ENCODE measurements at regions not wholly inside any gene's neighbourhood (a gene's known extent, or its start where the extent isn't known, plus 50 kb on each side); places are given as distances from the start of the nearest gene placed in this dataset.
A peak's percentile ranks its signal among the peaks of the same experiment; 100 is the strongest.

DNA sequence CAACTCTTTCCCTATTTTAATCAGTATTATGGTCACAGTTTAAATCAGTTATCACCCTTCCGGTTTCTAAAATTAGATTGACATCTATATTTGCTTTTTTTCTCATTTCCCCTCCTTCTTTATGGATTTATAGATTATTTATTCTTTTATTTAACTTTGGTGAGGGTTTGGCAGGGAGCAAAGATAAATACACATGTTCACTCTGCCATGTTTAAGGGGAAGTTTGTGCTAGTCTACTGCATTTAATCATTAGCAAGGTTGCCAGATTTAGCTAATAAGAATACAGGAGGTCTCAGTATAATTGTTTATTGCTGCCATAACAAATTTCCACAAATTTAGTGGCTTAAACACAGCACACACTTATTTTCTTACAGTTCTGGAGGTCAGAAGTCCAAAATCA lies 204.0 kb upstream of the BTG1 start:
- DNase-seq: no peak

DNA sequence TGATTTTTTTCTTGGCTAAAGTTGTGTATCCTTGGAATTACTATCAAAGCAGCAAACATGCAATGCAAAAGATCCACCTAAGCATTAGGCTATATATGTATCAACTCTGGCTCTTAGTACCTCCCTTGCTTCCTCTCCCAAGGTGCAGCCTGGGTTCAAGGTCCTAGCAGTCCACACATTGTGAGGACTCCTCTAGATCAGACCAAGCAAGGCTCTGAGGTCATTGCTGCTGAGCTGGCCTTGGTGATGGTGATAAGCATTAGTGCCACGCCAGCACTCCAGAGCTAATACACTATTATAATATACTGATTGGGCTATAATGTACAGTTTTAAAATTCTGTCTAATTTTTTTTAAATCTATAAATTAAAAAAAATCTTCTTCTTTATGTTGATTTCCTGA lies 196.9 kb upstream of the BTG1 start:
- no peak for DNase-seq

DNA sequence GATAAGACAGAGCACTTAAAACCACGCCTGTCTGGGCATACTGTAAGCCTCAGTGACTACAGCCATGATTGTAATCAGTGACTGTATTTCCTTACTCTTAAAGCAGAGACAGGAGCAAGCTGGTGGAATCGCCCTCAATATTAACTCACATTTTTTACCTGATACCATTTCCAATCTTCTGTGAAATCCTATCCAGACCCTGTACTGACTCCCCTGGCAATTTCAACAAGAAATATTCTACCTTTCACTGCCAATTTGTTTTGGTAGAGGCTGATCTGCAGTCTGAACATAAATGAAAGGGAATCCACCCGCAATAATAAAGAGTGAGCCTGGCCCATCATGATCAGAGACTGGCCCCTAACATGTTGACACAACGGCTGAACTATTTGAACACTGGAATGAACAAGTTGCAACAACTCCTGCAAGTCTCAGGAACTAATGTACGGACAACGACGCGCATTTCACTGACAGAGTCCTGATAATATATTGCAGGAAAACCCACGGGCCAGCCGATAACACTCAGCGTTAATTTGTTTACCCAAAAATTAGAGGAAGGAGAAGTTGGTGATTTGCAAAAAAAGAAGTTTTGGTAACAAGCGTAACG lies 195.5 kb upstream of the BTG1 start:
- no peak for DNase-seq

DNA sequence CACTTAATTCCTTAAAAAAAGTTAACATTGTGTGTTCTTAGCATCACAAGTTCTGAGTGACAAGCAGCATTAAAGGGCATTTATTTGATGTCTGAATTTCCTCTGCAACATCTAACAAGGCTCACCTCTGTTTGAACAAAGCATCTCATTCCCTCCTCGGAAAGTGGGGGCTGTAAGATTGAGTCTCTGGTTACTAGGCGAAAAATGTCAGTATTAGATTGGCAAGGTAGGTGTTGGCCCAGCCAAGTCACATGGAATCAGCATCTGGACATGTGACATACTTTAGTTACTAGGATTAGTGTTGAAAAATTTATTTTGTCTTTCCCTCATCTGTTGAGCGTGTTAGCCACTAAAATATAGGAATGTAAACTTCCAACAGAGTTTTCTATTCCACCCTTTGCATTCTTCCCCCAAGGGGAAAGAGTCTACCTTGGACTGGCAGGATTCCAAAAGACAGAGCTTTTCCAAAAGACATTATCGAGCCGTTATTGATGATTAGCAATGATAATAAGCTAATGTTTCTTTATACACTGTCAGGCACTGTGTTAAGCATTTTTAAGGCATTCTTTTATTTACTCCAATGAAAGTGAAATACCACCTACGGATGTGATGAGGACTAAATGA lies 194.9 kb upstream of the BTG1 start:
- no peak for DNase-seq

GRCh38 chr12:92340003-92340402 lies 194.4 kb upstream of the BTG1 start:
- no peak for DNase-seq

DNA sequence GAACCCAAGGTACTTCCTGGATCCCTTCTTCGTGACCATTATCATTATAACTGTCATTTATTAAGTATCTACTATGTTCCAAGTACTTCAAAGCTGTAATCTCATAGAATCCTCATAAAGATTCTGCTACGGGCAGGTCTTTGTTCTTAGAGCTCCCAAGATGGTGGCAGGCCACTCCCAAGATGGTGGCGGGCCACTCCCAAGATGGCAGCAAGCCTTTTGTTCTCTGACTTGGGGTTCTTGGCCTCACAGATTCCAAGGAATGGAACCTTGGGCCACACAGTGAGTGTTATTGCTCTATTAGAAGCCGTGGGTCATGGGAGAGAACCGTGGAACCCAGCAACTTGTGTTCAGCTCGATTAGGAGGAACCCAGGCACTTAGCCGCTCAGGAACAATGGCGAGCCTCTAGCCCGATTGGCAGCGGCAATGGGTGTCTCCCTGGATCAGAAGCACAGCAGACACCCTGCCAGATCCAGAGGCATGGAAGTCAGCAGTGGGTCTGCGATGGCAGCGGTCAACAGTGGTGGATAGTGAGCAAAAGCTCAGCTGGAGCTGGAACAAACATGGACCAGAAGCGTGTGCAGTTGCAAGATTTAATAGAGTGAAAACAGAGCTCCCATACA lies 193.7 kb upstream of the BTG1 start:
- no peak for DNase-seq

GRCh38 chr12:92338671-92339070 lies 193.0 kb upstream of the BTG1 start:
- no peak for DNase-seq

GRCh38 chr12:92338102-92338501 lies 192.5 kb upstream of the BTG1 start:
- no peak for DNase-seq

GRCh38 chr12:92337128-92337527 lies 191.5 kb upstream of the BTG1 start:
- DNase-seq: no peak

GRCh38 chr12:92336641-92337040 lies 191.0 kb upstream of the BTG1 start:
- DNase-seq: no peak

- DNase-seq: no peak
These were observed 190.2 kb upstream of the BTG1 start for GRCh38 chr12:92335831-92336230.

GRCh38 chr12:92334552-92334951 lies 188.9 kb upstream of the BTG1 start:
- no peak for DNase-seq

- DNase-seq: no peak
These were observed 186.9 kb upstream of the BTG1 start for GRCh38 chr12:92332552-92332951.

DNA sequence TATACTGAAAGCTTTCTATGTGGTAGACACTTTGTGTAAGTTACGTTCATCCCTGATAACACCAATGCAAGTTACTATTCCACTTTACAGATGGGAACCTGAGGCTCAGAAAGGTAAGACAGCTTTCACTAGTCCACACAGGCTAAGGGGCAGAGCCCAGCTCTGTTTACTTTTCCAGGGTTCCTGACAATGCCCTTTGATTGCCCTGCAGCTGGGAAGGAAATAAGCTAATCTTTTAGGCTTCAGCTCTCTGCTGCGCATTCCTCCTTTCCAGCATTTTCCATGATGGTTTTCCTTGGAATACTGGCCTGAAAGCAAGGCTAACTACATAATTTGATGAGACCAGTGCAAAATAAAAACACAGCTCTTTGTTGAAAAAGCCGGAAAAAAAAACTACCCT lies 185.7 kb upstream of the BTG1 start:
- no peak for DNase-seq

GRCh38 chr12:92330654-92331053 lies 185.0 kb upstream of the BTG1 start:
- no peak for DNase-seq

DNA sequence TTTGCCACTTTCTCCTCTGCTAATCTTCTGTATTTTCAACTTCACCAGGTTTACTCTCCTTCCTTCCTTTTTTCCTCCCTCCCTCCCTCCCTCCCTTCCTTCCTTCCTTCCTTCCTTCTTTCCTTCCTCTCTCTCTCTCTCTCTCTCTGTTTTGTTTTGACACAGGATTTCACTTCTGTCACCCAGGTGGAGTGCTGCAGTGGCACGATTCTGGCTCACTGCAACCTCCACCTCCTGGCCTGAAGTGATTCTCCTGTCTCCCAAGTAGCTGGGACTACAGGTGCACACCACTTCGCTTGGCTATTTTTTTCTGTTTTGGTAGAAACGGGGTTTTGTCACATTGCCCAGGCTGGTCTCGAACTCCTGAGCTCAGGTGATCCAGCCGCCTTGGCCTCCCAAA lies 181.2 kb upstream of the BTG1 start:
- no peak for DNase-seq

GRCh38 chr12:92324849-92325500 lies 179.3 kb upstream of the BTG1 start:
- DNase-seq: no peak

DNA sequence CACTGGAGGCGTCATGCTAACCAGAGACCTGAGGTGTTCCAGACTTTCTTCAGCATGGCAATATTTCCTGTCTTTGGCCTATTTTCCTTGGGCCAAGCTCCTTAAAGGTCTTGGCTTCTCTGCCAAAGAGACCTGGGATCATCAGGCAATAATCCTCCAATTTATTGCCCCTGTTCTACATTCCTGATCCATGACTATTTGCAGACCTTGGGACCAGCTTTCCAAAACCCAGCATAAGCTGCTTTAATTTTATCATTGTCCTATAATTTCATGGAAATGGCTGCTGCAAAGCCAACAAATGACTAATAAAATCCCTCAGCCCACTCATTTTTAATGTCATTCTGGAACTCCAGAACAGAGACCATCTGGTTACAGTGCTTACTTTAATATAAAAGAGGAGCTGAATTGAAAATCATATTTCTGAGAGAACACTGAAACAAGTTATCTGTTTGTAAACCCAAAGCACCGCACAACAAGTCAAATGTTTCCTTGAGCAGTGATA lies 166.9 kb upstream of the BTG1 start:
- DNase-seq: no peak

GRCh38 chr12:92304371-92305055 lies 158.9 kb upstream of the BTG1 start:
- DNase-seq: peak; percentile 22

DNA sequence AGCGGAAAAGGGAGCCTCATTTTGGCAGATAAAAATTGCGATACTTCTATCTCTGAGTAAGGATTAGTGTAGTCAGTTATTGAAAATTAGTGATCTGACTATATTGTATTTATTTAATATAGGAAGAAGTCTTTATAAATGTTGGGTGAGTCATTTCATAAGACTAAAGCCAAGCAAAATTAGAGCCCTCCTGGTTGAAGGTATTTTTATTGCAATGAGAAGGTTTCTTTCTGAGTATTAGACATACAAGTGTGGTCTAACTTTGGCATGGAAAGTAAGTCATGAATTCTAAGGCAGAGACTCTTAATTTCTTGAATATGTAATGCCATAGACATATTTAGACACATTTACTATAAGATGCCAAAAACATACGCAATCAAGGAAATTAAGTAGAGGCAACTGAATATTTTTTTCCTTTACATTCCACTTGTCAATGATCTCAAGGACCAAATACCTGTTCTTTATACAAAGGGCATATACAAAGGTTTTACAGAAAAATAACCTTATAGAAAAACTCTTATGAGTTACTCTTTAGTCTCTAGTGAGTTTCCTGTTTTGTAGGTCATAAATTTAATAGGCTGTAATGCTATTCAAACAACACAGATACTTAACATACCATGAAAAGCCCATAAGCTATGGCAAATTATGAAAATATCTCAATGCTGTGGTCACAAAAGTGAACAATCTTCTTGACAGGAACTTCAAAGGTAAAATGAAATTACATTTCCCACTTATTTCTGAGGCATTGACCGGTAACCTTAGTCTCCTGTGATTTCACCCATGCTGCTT lies 156.6 kb upstream of the BTG1 start:
- DNase-seq: no peak

DNA sequence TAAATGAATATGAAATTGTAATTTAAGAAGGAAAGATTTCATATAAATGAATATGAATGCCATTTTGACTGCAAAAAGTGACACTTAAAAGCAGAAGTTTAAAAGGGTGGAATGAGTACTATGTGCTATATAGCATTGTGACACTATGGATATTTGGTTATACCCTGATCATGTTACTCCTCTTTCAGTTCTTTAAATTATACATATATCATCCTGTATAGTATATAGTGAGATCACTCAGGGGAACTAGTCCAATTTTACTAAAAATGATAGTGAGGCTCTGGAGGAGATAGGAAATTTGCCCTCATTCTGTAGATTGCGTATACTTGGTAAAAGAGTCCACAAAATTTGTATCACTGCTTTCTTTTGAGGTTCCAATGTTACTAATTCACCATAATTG lies 155.7 kb upstream of the BTG1 start:
- no peak for DNase-seq

DNA sequence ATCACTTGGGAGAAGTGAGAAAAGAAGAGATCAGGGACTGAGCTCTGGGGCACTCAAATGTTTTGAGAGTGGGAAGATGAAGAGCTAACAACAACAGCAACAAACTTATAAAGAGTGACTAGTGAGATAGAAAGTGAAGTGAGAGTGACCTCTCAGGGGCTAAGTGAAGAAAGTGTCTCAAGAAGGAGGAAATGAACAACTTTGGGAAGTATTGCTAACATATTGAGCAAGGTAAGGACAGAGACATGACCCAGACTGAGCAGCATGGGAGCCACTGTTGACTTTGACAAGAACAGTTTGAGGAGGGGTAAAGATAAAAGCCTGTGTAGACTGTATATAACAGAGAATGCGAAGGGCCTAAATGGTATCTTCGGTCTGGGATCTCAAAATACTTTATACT lies 155.1 kb upstream of the BTG1 start:
- no peak for DNase-seq

Data from left kidney (tissue), 1 donor.